Skeletal muscle cell (primary cell): ENCODE measurements at regions not wholly inside any gene's neighbourhood (a gene's known extent, or its start where the extent isn't known, plus 50 kb on each side); places are given as distances from the start of the nearest gene placed in this dataset.
"Not testable (repeated sequence)": the region's sequence is repeated elsewhere in the genome, so short reads cannot be mapped to it uniquely, and the experiment has no call there.

Source experiments
- DNase-seq: peaks from one replicate; pipeline ENCODE4 v3.0.0-alpha.2; 2010; ENCODE audit warnings: low read depth
- H3K4me3 ChIP-seq: 2 replicates; pipeline ENCODE4 v1.5.1; 2011; ENCODE audit warnings: low read depth, mild to moderate bottlenecking, control low read depth, low read length, moderate library complexity

DNA sequence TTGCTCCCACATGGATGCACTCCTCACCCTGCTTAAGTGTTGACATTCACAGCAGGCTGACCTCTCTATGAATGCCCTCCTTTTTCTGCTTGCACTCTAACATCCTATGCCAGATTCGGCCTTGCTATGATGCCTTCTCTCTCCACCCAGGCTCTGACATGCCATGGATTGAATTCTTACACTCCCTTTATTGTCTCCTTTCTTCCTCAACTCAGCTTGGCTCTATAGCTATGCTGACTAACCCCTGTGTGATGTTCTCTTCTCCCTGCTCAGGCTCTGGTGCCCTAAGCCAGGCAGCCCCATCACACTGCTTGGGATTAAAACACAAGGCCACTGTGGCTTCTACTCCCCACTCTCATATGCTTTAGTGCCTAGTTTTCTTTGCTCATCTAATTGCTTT, 563.7 kb downstream of the NSUN3 start:
- no peak overlapping the region for H3K4me3 ChIP-seq
- no peak for DNase-seq

DNA sequence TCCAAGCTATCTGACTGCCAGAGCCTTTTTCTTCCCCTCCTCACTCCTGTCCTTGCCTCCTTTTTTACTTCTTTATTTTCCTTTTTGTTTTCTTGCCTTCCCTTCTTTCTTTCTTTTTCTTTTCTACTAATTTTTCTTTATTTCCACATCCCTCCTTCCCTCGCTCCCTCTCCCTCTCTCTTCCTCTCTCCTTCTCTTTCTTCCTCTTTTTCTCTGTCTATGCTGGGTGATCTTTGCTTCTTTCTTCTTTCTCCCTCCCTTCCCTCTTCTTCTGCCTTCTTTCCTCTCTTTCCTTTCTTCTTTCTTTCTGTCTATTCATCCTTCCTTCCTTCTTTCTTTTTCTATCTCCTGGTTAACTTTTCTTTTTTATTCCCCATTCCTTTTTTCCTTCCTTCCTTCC, 564.8 kb downstream of the NSUN3 start:
- no peak overlapping the region for H3K4me3 ChIP-seq
- no peak for DNase-seq

DNA sequence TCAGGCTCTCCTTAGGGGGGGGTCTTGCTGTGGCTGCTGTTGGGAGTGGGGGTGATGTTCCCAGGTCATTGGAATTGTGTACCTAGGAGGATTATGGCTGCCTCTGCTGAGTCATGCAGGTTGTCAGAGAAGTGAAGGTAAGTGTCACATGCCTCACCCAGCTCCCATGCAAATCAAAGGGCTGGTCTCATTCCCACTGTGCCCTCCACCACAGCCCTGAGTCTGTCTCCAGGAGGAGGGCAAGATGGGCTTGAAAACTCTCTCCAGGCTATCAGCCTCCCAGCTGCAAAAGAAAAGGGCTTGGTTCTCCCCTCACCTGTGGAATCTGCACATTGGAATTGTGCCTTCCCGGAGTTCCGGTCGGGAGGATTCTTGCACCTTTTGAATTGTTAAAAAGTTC, 580.5 kb downstream of the NSUN3 start:
- DNase-seq: no peak

DNA sequence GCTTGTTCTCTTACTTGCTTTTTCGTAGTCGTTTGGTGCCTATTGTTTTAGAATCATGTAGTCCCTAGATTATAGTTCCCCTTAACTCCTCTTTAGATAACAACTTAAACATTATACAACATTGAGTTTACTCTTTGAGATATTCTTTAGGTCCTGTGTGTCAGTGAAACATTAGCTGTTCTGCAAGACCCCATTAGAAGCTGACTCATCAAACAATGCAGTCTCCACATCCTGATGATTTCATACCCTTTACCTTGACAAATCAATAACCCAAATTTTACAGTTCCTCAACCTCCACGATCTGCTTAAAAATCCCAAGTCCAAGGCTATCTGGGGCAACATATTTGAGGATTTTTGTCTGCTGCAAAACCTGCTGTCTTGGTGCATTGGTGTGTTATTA, 582.9 kb downstream of the NSUN3 start:
- DNase-seq: no peak
- H3K4me3 ChIP-seq: no peak overlapping the region

More for the DNA sequence above, 580.5 kb downstream of the NSUN3 start:
- no peak overlapping the region for H3K4me3 ChIP-seq

DNA sequence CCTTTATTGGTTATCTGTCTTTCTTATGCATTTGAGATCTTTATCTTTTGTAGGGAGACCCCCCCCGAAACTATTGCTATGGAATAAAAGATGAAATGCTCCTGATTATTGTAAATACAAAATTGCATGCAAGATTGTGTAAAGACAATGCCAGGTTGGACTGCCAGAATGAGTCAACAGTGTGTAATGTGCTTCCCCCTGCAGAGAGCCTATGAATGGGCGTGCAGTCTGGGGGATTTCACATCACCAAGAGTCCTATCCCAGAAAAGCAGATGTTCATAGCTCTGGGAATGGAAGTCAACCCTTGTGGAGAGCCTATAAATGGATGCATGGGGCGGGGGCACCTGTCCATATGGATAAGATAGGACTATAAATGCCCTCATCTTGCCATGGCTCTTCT, 584.3 kb downstream of the NSUN3 start:
- DNase-seq: no peak

DNA sequence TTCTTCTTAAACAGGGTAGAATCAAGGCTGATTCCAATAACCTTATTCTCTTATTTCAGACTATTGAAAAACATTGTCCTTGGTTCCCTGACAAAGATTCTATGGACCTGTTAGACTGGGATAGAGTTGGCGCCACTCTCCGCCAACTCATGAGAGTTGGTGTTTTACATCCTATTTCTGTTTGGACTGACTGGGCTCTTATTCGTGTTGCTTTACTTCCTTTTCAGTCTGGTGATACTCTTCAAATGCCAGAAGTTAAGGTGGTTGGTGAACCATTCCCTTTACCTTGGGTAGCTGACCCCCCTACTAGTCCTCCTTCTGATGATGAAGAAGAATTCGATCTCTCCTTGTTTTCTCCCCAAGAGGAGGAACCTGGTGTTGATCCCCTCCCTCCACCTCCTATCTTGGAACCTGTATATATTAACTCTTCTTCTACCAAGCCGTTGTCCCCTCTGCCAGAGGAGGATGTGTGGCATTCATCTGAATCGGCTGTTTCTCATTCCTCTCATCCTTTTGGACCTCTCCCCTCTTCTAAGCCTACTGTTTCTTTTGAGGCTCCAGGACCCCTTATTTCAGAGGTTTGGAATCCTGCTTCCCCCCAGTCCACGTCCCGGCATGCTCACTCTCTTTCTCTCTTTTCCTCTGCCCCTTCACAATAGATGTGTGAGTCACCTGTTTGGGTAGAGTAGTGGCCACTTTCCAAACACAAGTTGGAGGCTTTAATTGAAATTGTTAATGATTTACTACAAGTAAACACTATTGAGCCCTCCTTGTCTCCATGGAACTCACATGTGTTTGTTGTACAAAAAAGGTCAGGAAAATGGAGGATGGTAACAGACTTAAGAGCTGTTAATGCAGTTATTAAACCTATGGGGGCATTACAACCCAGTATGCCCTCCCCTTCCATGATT, 585.7 kb downstream of the NSUN3 start:
- H3K4me3 ChIP-seq, DNase-seq: not testable (repeated sequence)

More for the DNA sequence above, 584.3 kb downstream of the NSUN3 start:
- no peak overlapping the region for H3K4me3 ChIP-seq

DNA sequence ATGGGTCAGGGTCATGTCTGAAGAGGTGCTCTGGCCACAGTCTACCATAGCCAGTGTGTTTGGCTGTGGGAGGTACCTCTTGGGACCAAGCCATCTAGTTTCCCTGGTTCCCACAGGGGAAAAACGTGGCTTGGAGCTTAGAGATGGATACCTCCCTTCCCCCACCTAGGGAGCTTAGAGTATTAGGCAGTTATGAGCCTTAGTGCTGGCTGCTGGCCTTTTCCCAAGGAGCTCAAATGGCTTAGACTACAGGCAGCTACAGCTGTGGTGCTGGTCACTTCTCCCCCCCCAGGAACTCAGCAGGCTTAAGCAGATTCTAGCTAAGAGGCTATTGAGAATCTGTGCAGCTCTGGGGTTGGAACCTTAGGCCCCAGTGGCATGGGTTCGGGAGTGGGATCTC, 591.2 kb downstream of the NSUN3 start:
- no peak overlapping the region for H3K4me3 ChIP-seq
- DNase-seq: no peak

DNA sequence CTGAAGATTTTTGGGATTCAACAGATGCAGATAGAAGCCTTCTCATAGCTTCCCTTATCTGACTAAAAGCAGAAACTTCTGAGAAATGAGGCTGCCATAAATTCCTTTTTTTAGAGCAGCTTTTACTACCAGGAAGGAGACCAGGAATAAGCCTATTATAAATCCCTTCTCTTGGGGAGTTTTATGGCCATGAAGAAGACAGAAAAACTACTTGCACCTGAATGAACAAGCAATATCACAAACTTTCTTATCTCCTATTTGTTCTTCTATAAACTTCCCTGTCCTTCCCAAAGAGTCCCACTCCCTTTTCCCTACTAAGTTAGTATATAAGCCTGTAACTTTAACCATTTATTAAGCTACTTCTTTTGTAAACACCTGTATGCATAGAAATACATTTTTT, 603.1 kb downstream of the NSUN3 start:
- H3K4me3 ChIP-seq: no peak overlapping the region
- no peak for DNase-seq

DNA sequence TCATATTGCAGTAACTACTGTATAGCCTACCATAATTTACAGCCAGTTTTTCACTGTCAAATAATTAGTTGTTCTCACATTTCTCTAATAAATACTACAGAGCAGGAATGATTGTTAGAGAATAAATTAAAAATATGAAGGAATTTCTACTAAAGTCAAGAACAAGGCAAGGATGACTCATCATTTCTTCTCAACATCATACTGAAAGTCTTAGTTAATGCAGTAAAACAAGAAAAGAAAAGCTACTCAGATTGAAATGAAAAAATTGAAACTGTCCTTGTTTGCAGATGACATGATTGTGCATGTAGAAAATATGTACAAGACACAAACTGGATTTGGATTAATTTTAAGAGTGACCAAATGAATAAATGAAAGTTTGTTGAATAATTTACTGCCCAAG, 608.2 kb downstream of the NSUN3 start:
- DNase-seq: no peak
- H3K4me3 ChIP-seq: no peak overlapping the region

DNA sequence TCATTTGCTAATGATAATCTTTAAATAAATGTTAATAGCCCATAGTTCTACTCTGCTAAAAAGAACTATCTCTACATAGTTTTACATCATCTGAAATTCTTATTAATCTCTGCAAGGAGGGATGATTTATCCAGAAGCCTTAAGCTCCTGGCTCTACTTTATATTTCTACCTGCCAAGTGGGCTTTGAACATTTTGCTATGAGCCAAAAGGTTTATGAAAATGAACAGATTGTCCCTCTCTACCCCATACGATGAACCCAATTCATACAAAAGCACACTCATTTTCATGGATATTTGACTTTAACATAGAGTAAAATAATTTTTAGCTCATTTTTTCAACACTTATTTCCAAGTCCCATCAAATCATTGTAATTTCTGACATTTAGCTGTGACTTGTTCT, 611.0 kb downstream of the NSUN3 start:
- DNase-seq: no peak
- H3K4me3 ChIP-seq: no peak overlapping the region

DNA sequence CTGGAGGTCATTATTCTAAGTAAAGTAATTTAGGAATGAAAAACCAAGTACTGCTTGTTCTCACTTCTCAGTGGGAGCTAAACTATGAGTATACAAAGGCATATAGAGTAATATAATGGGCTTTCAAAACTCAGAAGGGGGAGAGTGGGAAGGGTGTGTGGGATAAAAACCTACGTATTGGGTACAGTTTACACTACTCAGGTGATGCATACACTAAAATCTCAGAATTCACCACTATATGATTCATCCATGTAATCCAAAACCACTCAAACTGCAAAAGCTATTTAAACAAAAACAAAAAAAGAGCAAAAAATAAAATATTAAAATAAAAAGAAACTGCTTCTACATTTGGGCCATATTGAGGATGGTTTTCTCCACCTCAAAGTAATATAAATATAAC, 623.3 kb downstream of the NSUN3 start:
- H3K4me3 ChIP-seq: no peak overlapping the region
- DNase-seq: no peak

DNA sequence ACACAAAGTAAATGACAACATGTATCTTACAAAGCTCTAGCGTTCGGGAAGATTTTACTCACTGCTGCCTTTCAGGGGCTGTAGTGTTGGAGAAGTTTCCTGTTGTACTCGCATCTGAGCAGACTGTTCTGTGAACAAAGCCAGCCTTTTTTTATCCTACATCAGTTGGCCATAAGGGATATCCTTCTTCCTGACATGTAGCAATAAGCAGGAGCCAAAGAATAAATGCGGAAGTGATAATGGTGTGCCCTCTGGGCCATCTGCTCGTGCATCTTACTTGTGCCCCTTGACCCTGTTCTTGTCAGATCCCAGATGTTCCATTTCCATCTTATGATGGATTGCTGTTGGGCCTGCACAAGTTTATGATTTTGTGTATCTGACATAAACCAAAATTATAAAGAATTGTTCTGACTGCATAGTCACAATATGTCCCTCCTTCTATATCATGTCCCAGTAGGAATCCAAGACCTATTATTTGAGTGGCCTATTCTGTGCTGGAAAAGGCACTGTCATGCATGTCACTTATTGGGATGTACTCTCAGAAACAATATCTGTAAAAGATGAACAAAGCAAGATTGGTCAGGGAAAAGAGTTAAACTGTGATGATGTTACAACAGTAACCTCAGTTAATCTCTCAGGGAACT, 631.3 kb downstream of the NSUN3 start:
- DNase-seq: no peak
- no peak overlapping the region for H3K4me3 ChIP-seq

DNA sequence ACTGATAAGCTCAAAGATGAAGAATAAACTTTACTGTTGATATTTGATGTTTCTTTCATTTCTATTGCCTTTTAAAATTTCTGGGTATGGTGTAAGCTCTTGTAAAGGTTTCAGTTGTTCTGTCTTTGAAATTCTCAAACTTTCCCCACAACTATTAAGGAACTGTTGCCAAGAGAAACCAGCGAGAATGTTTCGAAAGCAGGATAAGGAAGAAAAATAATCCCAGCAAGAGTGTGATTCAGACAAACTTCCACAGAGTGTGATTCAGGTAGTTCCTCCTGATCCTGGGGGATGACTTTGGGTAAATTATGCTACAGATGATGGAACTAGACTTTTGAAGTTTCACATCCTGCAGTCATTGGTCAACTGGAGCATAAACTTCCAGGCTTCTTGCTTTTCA, 632.0 kb downstream of the NSUN3 start:
- no peak overlapping the region for H3K4me3 ChIP-seq
- no peak for DNase-seq

DNA sequence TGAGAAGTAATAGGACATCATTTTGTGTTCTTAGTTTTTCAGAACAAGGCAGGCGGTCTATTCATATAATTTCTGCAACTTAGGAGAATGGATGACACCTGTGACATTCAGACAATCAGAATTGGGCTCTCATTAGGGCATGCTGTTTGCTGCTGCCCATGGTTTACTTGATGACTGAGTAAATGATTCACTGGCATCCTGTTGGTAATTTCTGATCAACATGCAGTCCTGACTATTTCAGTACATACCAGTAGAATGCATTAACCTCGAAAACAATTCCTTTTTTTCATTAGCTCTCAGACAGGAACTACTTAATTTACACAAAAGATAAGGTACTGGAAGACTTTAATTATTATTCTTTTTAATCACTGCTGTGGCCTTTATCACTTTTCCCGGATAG, 641.6 kb downstream of the NSUN3 start:
- H3K4me3 ChIP-seq: no peak overlapping the region

DNA sequence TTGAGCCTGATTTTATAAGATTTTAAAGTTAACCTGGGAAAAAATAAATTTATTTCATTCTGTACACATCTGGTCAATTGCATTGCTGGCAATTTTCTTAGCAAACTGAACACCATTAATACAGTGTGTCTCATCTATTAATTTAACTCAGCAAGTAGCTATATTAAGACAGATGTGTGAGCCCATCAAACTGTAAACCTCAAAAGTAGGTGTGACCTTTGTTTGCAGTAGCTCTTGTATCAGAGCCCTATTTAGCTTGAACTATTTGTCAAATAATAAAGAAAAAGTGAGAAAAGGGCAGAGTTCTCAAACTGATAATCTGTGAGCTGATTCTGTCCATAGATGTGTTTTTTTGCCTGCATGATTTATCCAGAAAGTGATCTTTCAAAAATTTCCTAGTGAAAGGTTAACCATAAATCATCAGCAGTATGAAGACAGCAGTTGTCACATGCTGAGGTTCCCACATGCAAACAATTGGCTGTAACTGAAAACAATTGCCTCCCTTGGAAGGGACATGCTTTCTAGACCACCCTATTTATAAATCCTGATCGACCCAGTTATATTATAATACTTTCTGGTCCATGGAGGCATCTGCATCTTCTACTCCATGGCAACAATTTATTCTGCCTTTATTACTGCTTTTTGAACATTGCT, 646.5 kb downstream of the NSUN3 start:
- no peak for DNase-seq

More for the DNA sequence above, 641.6 kb downstream of the NSUN3 start:
- DNase-seq: no peak

DNA sequence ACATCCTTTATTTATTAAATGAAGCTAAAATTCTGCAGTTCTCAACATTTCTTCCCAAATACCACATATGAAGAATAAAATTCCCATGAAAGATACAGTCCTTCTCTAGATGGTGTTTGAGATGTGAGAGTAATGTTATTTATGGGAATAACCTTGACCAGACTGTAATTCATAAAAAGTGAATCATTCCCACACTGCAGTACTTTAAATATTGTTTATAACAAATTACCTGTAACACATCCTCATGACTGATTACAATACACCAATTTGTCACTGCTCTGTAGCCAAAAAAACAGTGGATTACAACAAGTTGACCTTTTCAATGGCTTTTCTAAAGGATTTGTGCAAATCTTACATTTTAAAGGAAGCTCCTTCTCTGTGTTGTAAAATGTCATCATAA, 651.3 kb downstream of the NSUN3 start:
- H3K4me3 ChIP-seq: no peak overlapping the region
- no peak for DNase-seq

More for the DNA sequence above, 646.5 kb downstream of the NSUN3 start:
- H3K4me3 ChIP-seq: no peak overlapping the region

DNA sequence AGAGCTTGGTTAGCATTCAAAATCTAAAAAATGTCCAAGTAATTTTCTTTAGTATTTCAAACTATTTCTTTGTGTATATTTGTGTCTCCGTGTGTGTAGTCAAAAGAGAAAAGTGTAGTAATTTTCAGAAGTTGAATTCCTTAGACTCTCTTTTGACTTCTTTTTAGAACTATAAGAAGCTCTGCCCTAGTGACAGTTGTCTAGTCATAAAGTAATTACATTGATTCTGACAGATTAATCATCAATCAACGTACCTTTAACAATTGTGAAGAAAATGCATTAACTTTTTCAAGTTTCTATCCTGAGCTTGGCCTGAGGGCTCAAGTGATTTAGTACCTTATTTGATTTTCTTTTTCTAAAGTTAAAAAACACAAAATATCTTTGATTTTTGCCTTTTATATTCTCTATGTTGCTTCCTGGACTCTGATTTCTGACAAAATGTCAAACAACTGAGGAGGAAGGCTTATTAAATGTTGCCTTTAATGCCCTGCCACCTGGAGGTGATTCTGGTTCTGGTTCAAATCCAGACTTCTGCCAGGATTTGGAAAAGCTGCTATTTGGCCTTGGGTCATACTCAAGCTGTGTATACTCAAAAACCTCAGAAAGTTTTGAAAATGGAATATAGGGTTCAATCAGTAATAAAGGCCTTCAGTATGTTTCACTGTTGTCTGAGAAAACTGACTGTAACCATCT, 653.6 kb downstream of the NSUN3 start:
- H3K4me3 ChIP-seq: no peak overlapping the region
- DNase-seq: no peak

DNA sequence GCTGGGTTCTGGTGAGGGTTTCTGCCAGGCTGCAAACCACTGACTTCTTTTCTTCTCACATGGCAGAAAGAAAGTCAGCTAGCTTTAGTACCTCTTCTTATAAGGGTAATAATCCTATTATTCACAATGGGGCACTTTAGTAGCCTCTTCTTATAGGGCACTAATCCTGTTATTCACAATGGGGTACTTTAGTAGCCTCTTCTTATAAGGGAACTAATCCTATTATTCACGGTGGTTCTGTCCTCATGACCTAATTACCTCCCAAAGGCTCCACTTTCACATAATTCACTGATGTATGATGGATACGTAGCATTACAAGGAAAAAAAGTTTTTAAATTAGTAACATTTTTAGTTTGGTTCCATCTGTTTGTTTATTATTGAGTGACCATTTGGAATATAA, 671.3 kb downstream of the NSUN3 start:
- no peak overlapping the region for H3K4me3 ChIP-seq
- no peak for DNase-seq

DNA sequence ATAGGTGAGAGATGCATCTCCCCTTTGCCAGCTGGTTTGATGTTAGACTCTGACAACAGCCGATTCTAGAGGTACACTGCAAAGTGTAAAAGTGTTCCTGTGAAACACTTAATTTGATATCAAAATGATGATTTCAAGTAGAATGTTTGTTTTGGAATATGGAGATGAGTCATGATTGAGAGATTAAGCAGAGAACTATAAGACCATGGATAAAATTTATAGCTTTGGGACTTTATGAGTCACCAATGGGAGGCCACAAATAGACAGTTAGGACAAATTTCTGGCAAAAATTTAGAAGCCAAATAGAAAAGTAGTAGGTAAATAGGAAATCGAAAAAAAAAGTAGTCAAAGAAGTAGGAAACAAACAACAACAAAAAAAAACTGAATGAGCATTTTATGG, 672.5 kb downstream of the NSUN3 start:
- no peak overlapping the region for H3K4me3 ChIP-seq
- no peak for DNase-seq

DNA sequence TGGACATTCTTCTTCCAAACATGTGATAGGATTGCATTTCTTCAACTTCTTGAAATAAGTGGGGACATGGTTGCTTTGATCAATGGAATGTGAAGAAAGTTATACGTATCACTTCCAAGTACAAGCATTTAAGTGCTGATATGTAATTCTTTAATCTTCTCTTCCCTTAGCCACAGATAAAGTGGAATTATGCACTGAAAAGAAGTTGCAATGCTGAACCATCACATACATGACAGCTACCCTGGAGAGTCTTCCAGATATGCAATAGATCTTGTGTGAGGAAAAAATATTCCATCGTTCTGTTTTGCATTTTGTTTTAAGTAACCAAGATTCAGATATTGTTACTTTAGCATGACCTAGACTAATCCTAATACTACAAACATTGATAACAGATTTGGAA, 674.3 kb downstream of the NSUN3 start:
- DNase-seq: no peak
- H3K4me3 ChIP-seq: no peak overlapping the region
